ENCODE measurements at regions not wholly inside any gene's neighbourhood (a gene's known extent, or its start where the extent isn't known, plus 50 kb on each side); places are given as distances from the start of the nearest gene placed in this dataset.
A peak's percentile ranks its signal among the peaks of the same experiment; 100 is the strongest.

- TF ChIP-seq POLR2A (IDR thresholded peaks at IDR 0.05): no peak
- TF ChIP-seq CTCF (IDR thresholded peaks at IDR 0.05): no peak
- no peak for TF ChIP-seq POLR2AphosphoS5 (IDR thresholded peaks at IDR 0.05)
- TF ChIP-seq EP300 (IDR thresholded peaks at IDR 0.05): no peak
- WGBS, 2 donors (ENCODE audit: low coverage in 1 of 2): 79 to 84% methylated on average over 2 of the region's 2 CpGs
- H3K4me3 ChIP-seq: no peak overlapping the region
- no peaks in the 10 kb centered on the region for H3K9me3 ChIP-seq
- H3K4me1 ChIP-seq: no peaks in the 10 kb centered on the region
- no peaks in the 10 kb centered on the region for H3K27me3 ChIP-seq
- ATAC-seq: no peak
- H3K36me3 ChIP-seq: no peaks in the 10 kb centered on the region
- H3K27ac ChIP-seq: no peak overlapping the region
These were observed 308.5 kb downstream of the MRPL39 start for GRCh38 chr21:25298512-25299491.

GRCh38 chr21:25297117-25297516 is 310.2 kb downstream of the MRPL39 start:
- Histone ChIP-seq H3K36me3 (no peaks in the 10 kb centered on the region), H3K4me3 (no peak overlapping the region), H3K27ac (no peak overlapping the region), H3K27me3 (no peaks in the 10 kb centered on the region), H3K4me1 (no peaks in the 10 kb centered on the region), H3K9me3 (no peaks in the 10 kb centered on the region)
- WGBS, 2 donors (ENCODE audit: low coverage in 1 of 2): 43 to 81% methylated on average over 1 of the region's 1 CpG
- ATAC-seq: no peak
- TF ChIP-seq CTCF (IDR thresholded peaks at IDR 0.05): no peak
- TF ChIP-seq POLR2AphosphoS5 (IDR thresholded peaks at IDR 0.05): no peak
- no peak for TF ChIP-seq EP300 (IDR thresholded peaks at IDR 0.05)
- TF ChIP-seq POLR2A (IDR thresholded peaks at IDR 0.05): no peak

- Histone ChIP-seq H3K27me3 (no peaks in the 10 kb centered on the region), H3K27ac (no peak overlapping the region), H3K4me3 (no peak overlapping the region), H3K4me1 (no peaks in the 10 kb centered on the region), H3K9me3 (no peaks in the 10 kb centered on the region), H3K36me3 (no peaks in the 10 kb centered on the region)
- ATAC-seq: no peak
- TF ChIP-seq POLR2A (IDR thresholded peaks at IDR 0.05) (no peak), CTCF (IDR thresholded peaks at IDR 0.05) (no peak), EP300 (IDR thresholded peaks at IDR 0.05) (no peak), POLR2AphosphoS5 (IDR thresholded peaks at IDR 0.05) (no peak)
- 83 to 89% methylated on average over 3 of the region's 5 CpGs for WGBS, 2 donors (ENCODE audit: low coverage in 1 of 2)
These were observed 311.0 kb downstream of the MRPL39 start for GRCh38 chr21:25296252-25296651.

- Histone ChIP-seq H3K9me3 (no peaks in the 10 kb centered on the region), H3K4me1 (no peaks in the 10 kb centered on the region), H3K27ac (no peak overlapping the region), H3K27me3 (no peaks in the 10 kb centered on the region), H3K36me3 (no peaks in the 10 kb centered on the region), H3K4me3 (no peak overlapping the region)
- ATAC-seq: no peak
- TF ChIP-seq POLR2A (IDR thresholded peaks at IDR 0.05) (no peak), POLR2AphosphoS5 (IDR thresholded peaks at IDR 0.05) (no peak), EP300 (IDR thresholded peaks at IDR 0.05) (no peak), CTCF (IDR thresholded peaks at IDR 0.05) (no peak)
- 88 to 91% methylated on average over 2 to 6 of the region's 6 CpGs for WGBS, 2 donors (ENCODE audit: low coverage in 1 of 2)
These were observed 314.9 kb downstream of the MRPL39 start for GRCh38 chr21:25292396-25292795.

- H3K27me3 ChIP-seq: no peaks in the 10 kb centered on the region
- H3K36me3 ChIP-seq: no peaks in the 10 kb centered on the region
- no peak overlapping the region for H3K4me3 ChIP-seq
- no peaks in the 10 kb centered on the region for H3K4me1 ChIP-seq
- no peak overlapping the region for H3K27ac ChIP-seq
- ATAC-seq: no peak
- TF ChIP-seq EP300 (IDR thresholded peaks at IDR 0.05) (no peak), POLR2AphosphoS5 (IDR thresholded peaks at IDR 0.05) (no peak), POLR2A (IDR thresholded peaks at IDR 0.05) (no peak), CTCF (IDR thresholded peaks at IDR 0.05) (peak in 1 of 4 experiments; percentile 13)
- H3K9me3 ChIP-seq: no peaks in the 10 kb centered on the region
- 66 to 79% methylated on average over 5 to 6 of the region's 6 CpGs for WGBS, 2 donors (ENCODE audit: low coverage in 1 of 2)
These were observed 323.6 kb downstream of the MRPL39 start for GRCh38 chr21:25283720-25284119.
